Breast epithelium (tissue), 3 donors: ENCODE measurements at regions not wholly inside any gene's neighbourhood (a gene's known extent, or its start where the extent isn't known, plus 50 kb on each side); places are given as distances from the start of the nearest gene placed in this dataset.

Experiments used
- POLR2A ChIP-seq: fragments of 450-650 bp; IDR thresholded peaks from one replicate; pipeline ENCODE4 v1.6.1; 2016; ENCODE audit warnings: antibody characterized with exemption, mild to moderate bottlenecking, moderate library complexity
- TF ChIP-seq, protein P1 (sequence below), 3 donors: fragments of 450-650 bp; IDR thresholded peaks; one replicate each; pipeline ENCODE4 v1.5.1; 2016 to 2017; ENCODE audit warnings: antibody characterized with exemption in 3 of 3, mild to moderate bottlenecking in 3 of 3, moderate library complexity in 3 of 3

DNA sequence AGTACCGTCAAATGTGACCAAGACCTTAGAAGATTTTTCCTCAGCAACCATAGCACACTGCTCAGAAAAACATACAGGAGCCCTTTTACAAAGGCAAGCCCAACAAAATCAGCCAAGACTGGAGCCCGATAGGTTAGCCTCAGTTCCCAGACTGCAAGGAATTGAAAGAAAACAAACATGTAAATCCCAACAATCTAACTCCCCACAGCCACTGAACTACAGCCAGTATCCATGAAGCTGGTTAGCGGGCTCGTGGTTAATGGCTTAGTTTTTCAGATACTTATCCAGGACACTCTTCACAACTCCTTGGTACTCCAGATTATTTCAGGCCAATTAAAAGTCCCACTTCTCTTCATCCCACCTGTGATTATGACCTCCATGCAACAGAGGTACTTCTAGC, 201.6 kb downstream of the IPMK start:
- TF ChIP-seq, protein P1, sequence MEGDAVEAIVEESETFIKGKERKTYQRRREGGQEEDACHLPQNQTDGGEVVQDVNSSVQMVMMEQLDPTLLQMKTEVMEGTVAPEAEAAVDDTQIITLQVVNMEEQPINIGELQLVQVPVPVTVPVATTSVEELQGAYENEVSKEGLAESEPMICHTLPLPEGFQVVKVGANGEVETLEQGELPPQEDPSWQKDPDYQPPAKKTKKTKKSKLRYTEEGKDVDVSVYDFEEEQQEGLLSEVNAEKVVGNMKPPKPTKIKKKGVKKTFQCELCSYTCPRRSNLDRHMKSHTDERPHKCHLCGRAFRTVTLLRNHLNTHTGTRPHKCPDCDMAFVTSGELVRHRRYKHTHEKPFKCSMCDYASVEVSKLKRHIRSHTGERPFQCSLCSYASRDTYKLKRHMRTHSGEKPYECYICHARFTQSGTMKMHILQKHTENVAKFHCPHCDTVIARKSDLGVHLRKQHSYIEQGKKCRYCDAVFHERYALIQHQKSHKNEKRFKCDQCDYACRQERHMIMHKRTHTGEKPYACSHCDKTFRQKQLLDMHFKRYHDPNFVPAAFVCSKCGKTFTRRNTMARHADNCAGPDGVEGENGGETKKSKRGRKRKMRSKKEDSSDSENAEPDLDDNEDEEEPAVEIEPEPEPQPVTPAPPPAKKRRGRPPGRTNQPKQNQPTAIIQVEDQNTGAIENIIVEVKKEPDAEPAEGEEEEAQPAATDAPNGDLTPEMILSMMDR (IDR thresholded peaks at IDR 0.05), result no peak
- no peak for TF ChIP-seq POLR2A
